Keratinocyte (primary cell): ENCODE measurements at regions not wholly inside any gene's neighbourhood (a gene's known extent, or its start where the extent isn't known, plus 50 kb on each side); places are given as distances from the start of the nearest gene placed in this dataset.

Source experiments
- DNase-seq: peaks from one replicate; pipeline ENCODE4 v3.0.0-alpha.2; 2011; ENCODE audit warnings: low read depth, missing footprints, low spot score
- FAIRE-seq: peaks from 2 replicates; lab custom pipeline; 2011; peaks lifted over from hg19 to GRCh38; lab: Jason Lieb, UNC
- H2AFZ ChIP-seq: 2 replicates; pipeline ENCODE4 v1.6.0; 2012; ENCODE audit warnings: low read length, control low read depth, inconsistent platforms; ENCODE audit not compliant: control insufficient read depth
- H3K27ac ChIP-seq: 2 replicates; pipeline ENCODE4 v1.5.1; 2011; ENCODE audit warnings: low read length; ENCODE audit not compliant: control insufficient read depth, insufficient read depth
- H3K27me3 ChIP-seq: 3 replicates; pipeline ENCODE4 v1.6.0; 2011; ENCODE audit warnings: low read length; ENCODE audit not compliant: control insufficient read depth, insufficient read depth; ENCODE audit errors: extremely low read depth
- H3K36me3 ChIP-seq, 2 experiments: 2 replicates in 1 of 2; 3 replicates in 1 of 2; pipeline ENCODE4 v1.5.1; 2011; ENCODE audit warnings: low read length in 2 of 2, mild to moderate bottlenecking in 1 of 2; ENCODE audit not compliant: control insufficient read depth in 2 of 2, insufficient read depth in 2 of 2; ENCODE audit errors: extremely low read depth in 1 of 2
- H3K4me1 ChIP-seq: 3 replicates; pipeline ENCODE4 v1.5.1; 2011; ENCODE audit warnings: low read length; ENCODE audit not compliant: control insufficient read depth, insufficient read depth; ENCODE audit errors: extremely low read depth
- H3K4me2 ChIP-seq: 3 replicates; pipeline ENCODE4 v1.6.0; 2011; ENCODE audit warnings: low read depth, low read length; ENCODE audit not compliant: control insufficient read depth, insufficient read depth; ENCODE audit errors: extremely low read depth
- H3K4me3 ChIP-seq, 3 experiments: fragments of 200-600 bp in 1 of 3; sonication (generic) in 1 of 3; 2 replicates in 2 of 3; 3 replicates in 1 of 3; pipeline ENCODE4 v1.5.1; 2011 to 2016; ENCODE audit warnings: low read length in 3 of 3, mild to moderate bottlenecking in 3 of 3, control low read depth in 2 of 3, inconsistent platforms in 1 of 3, low read depth in 1 of 3, mixed read lengths in 1 of 3, mixed run types in 1 of 3, moderate library complexity in 1 of 3; ENCODE audit not compliant: control insufficient read depth in 2 of 3, insufficient read depth in 2 of 3; ENCODE audit errors: extremely low read depth in 1 of 3
- H3K79me2 ChIP-seq: 2 replicates; pipeline ENCODE4 v1.6.0; 2012; ENCODE audit warnings: low read length; ENCODE audit not compliant: control insufficient read depth, insufficient read depth
- H3K9ac ChIP-seq: 3 replicates; pipeline ENCODE4 v1.6.0; 2011; ENCODE audit warnings: low read length; ENCODE audit not compliant: control insufficient read depth, insufficient read depth; ENCODE audit errors: extremely low read depth
- H3K9me1 ChIP-seq: 3 replicates; pipeline ENCODE4 v1.6.0; 2011; ENCODE audit warnings: low read length; ENCODE audit not compliant: control insufficient read depth, insufficient read depth; ENCODE audit errors: extremely low read depth
- H3K9me3 ChIP-seq: 2 replicates; pipeline ENCODE4 v1.5.1; 2012; ENCODE audit warnings: low read depth, low read length; ENCODE audit not compliant: control insufficient read depth
- H4K20me1 ChIP-seq: 3 replicates; pipeline ENCODE4 v1.6.0; 2011; ENCODE audit warnings: low read length; ENCODE audit not compliant: control insufficient read depth, insufficient read depth; ENCODE audit errors: extremely low read depth
- EZH2 ChIP-seq: IDR thresholded peaks from one replicate; pipeline ENCODE4 v1.6.1; 2012; ENCODE audit warnings: inconsistent platforms, mild to moderate bottlenecking, low read length, moderate library complexity
- dilution Hi-C: fragments of 300-500 bp; cut with MboI; formaldehyde crosslinking; loops from one replicate; pipeline ENCODE4 v1.7.0; 2020; ENCODE audit warnings: low sequenced_read_pairs; ENCODE audit not compliant: extremely low pct_ligation_motif_present
- TF ChIP-seq, protein P1 (sequence below), 3 experiments: IDR thresholded peaks in 1 of 3; conservative IDR thresholded peaks in 1 of 3; optimal IDR thresholded peaks in 1 of 3; 2 replicates in 2 of 3; 3 replicates in 1 of 3; pipeline versions ENCODE3 to v1.5.1; 2011; ENCODE audit warnings: low read length in 3 of 3, mild to moderate bottlenecking in 3 of 3, moderate library complexity in 2 of 3, control low read depth in 1 of 3, inconsistent platforms in 1 of 3; ENCODE audit not compliant: insufficient read depth in 2 of 3; ENCODE audit errors: extremely low read depth in 1 of 3

DNA sequence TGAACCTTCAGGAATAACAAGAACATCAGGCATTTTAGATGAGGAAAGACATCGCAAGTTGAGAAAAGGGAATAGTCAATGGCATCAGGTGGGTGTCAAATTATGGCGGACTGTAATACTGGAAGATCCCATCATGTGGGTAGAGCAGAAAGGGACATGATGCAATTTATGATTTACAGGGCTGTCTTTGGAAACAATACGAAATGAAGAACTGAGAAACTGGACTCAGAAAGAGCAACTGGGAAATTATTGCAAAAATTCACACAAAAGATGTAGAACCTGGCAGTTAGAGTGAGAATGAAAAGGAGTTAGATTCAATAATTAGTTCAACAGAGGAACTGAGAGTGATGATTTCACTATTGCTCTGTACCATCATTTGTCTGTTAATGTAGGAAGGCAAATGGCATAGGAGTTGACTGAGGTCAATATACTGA is 1635.0 kb upstream of the ACVR2A start:
- Histone ChIP-seq H3K27me3 (no peaks in the 10 kb centered on the region), H3K4me3 (no peak overlapping the region), H3K79me2 (no peaks in the 10 kb centered on the region), H4K20me1 (no peaks in the 10 kb centered on the region), H3K4me2 (no peak overlapping the region), H3K9me3 (no peaks in the 10 kb centered on the region), H3K4me1 (no peaks in the 10 kb centered on the region), H3K9me1 (no peaks in the 10 kb centered on the region), H2AFZ (no peak overlapping the region), H3K27ac (no peak overlapping the region), H3K9ac (no peak overlapping the region), H3K36me3 (no peaks in the 10 kb centered on the region)
- FAIRE-seq, result no peak
- no peak for DNase-seq
- TF ChIP-seq, protein P1, sequence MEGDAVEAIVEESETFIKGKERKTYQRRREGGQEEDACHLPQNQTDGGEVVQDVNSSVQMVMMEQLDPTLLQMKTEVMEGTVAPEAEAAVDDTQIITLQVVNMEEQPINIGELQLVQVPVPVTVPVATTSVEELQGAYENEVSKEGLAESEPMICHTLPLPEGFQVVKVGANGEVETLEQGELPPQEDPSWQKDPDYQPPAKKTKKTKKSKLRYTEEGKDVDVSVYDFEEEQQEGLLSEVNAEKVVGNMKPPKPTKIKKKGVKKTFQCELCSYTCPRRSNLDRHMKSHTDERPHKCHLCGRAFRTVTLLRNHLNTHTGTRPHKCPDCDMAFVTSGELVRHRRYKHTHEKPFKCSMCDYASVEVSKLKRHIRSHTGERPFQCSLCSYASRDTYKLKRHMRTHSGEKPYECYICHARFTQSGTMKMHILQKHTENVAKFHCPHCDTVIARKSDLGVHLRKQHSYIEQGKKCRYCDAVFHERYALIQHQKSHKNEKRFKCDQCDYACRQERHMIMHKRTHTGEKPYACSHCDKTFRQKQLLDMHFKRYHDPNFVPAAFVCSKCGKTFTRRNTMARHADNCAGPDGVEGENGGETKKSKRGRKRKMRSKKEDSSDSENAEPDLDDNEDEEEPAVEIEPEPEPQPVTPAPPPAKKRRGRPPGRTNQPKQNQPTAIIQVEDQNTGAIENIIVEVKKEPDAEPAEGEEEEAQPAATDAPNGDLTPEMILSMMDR (optimal IDR thresholded peaks at IDR 0.05 in 1 of 3, IDR thresholded peaks at IDR 0.05 in 1 of 3, conservative IDR thresholded peaks at IDR 0.05 in 1 of 3; ENCODE audit: extremely low read depth in 1 of 3, insufficient read depth in 2 of 3, low read length in 3 of 3), result no peak
- no peak for TF ChIP-seq EZH2
- dilution Hi-C loops, result no loop called here

DNA sequence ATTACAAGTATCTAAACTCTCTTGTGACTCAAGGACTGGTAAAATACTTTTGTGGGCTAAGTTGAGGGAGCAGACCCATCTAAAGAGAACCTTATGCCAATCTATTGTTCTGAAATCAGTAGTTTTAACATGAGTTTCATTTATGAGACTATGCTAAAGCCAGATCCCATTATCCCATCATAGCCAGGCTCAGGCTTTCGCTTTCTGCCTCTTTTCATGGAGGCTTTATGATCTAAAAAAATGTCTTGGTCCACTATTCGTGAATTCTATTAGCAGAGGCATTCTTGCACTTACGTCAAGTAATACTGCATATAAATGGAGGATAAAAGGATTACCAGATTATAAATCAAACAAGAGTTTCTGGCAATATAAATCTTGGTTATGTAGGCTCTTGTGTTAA is 1636.9 kb upstream of the ACVR2A start:
- TF ChIP-seq, protein P1 (optimal IDR thresholded peaks at IDR 0.05 in 1 of 3, IDR thresholded peaks at IDR 0.05 in 1 of 3, conservative IDR thresholded peaks at IDR 0.05 in 1 of 3; ENCODE audit: extremely low read depth in 1 of 3, insufficient read depth in 2 of 3, low read length in 3 of 3), result no peak
- no peak for TF ChIP-seq EZH2
- no peak for FAIRE-seq
- dilution Hi-C loops, result no loop called here

More for the DNA sequence above, 1636.9 kb upstream of the ACVR2A start:
- no peak overlapping the region for H3K9ac ChIP-seq
- no peak overlapping the region for H3K27ac ChIP-seq
- H3K9me3 ChIP-seq, result no peaks in the 10 kb centered on the region
- DNase-seq, result no peak
- no peak overlapping the region for H2AFZ ChIP-seq
- no peaks in the 10 kb centered on the region for H3K9me1 ChIP-seq
- H3K79me2 ChIP-seq, result no peaks in the 10 kb centered on the region
- H3K4me1 ChIP-seq, result no peaks in the 10 kb centered on the region
- H3K36me3 ChIP-seq, result no peaks in the 10 kb centered on the region
- H3K4me3 ChIP-seq, result no peak overlapping the region
- no peaks in the 10 kb centered on the region for H3K27me3 ChIP-seq
- H3K4me2 ChIP-seq, result no peak overlapping the region
- H4K20me1 ChIP-seq, result no peaks in the 10 kb centered on the region
